ENCODE measurements at regions not wholly inside any gene's neighbourhood (a gene's known extent, or its start where the extent isn't known, plus 50 kb on each side); places are given as distances from the start of the nearest gene placed in this dataset.

DNA sequence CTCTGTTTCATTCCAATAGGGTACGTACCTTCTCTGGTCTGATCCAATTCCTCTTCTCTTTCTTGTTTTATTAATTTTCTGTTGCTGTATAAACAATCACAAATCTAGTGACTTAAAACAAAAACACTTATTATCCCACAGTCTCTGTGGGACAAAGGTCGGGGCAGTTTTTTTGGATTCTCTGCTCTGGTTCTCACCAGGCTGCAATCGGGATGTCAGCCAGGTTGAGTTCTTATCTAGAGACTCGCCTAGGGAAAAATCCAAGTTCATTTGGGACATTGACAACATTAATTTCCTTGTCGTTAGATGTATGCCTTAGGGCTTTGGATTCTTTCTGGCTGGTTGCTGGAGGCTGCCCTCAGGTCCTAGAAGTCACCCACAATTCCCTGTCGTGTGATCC is 430.5 kb upstream of the RORB start:
- Histone ChIP-seq H4K20me1 (ENCODE audit: low read depth) (no peaks in the 10 kb centered on the region), H2AFZ (replicated peaks) (no peak overlapping the region), H3K9me3 (ENCODE audit: low read depth) (no peaks in the 10 kb centered on the region), H3K79me2 (ENCODE audit: low read depth) (no peaks in the 10 kb centered on the region), H3F3A (ENCODE audit: low read depth) (no peaks in the 10 kb centered on the region), H3K4me3 (no peak overlapping the region), H3K27ac (no peak overlapping the region), H3K4me1 (no peaks in the 10 kb centered on the region), H3K4me2 (no peak overlapping the region), H3K36me3 (no peaks in the 10 kb centered on the region), H3K27me3 (no peaks in the 10 kb centered on the region), H3K9ac (no peak overlapping the region)
- Mint-ChIP-seq H3K27me3 (ENCODE audit: insufficient read depth, low read depth) (peaks cover 3% of the 10 kb centered on the region), H3K4me3 (no peak overlapping the region), H3K9me3 (peaks cover 2% of the 10 kb centered on the region), H3K4me1 (no peaks in the 10 kb centered on the region), H3K36me3 (no peaks in the 10 kb centered on the region), H3K27ac (no peak overlapping the region)
- DNase-seq (ENCODE audit: low spot score), result no peak
- TF ChIP-seq EZH2phosphoT487 (IDR thresholded peaks at IDR 0.05) (no peak), EZH2 (IDR thresholded peaks at IDR 0.05) (no peak), CTCF (IDR thresholded peaks at IDR 0.05) (no peak)

- no peak overlapping the region for H3K27ac ChIP-seq
- H3K27ac Mint-ChIP-seq, result no peak overlapping the region
- peaks cover 2% of the 10 kb centered on the region for H3K27me3 Mint-ChIP-seq (ENCODE audit: insufficient read depth, low read depth)
- H3K4me1 ChIP-seq, result no peaks in the 10 kb centered on the region
- no peak for DNase-seq (ENCODE audit: low spot score)
- no peaks in the 10 kb centered on the region for H4K20me1 ChIP-seq (ENCODE audit: low read depth)
- H3K79me2 ChIP-seq (ENCODE audit: low read depth), result no peaks in the 10 kb centered on the region
- H3K4me1 Mint-ChIP-seq, result no peaks in the 10 kb centered on the region
- H3K36me3 ChIP-seq, result no peaks in the 10 kb centered on the region
- TF ChIP-seq EZH2 (IDR thresholded peaks at IDR 0.05) (no peak), EZH2phosphoT487 (IDR thresholded peaks at IDR 0.05) (no peak), CTCF (IDR thresholded peaks at IDR 0.05) (no peak)
- no peaks in the 10 kb centered on the region for H3F3A ChIP-seq (ENCODE audit: low read depth)
- peaks cover 19% of the 10 kb centered on the region for H3K9me3 Mint-ChIP-seq
- no peak overlapping the region for H2AFZ ChIP-seq (replicated peaks)
- no peak overlapping the region for H3K4me2 ChIP-seq
- H3K9ac ChIP-seq, result no peak overlapping the region
- H3K27me3 ChIP-seq, result no peaks in the 10 kb centered on the region
- peaks cover 3% of the 10 kb centered on the region for H3K9me3 ChIP-seq (ENCODE audit: low read depth)
- no peak overlapping the region for H3K4me3 Mint-ChIP-seq
- no peaks in the 10 kb centered on the region for H3K36me3 Mint-ChIP-seq
- no peak overlapping the region for H3K4me3 ChIP-seq
These were observed 425.6 kb upstream of the RORB start for GRCh38 chr9:74071502-74071901.

GRCh38 chr9:74073897-74074296 is 423.2 kb upstream of the RORB start:
- Histone ChIP-seq H3K9me3 (ENCODE audit: low read depth) (peaks cover 3% of the 10 kb centered on the region), H2AFZ (replicated peaks) (no peak overlapping the region), H3K4me3 (no peak overlapping the region), H3K4me2 (no peak overlapping the region), H3K79me2 (ENCODE audit: low read depth) (no peaks in the 10 kb centered on the region), H3K4me1 (no peaks in the 10 kb centered on the region), H4K20me1 (ENCODE audit: low read depth) (no peaks in the 10 kb centered on the region), H3F3A (ENCODE audit: low read depth) (no peaks in the 10 kb centered on the region), H3K27me3 (no peaks in the 10 kb centered on the region), H3K27ac (no peak overlapping the region), H3K9ac (no peak overlapping the region), H3K36me3 (no peaks in the 10 kb centered on the region)
- no peak overlapping the region for H3K27ac Mint-ChIP-seq
- no peaks in the 10 kb centered on the region for H3K36me3 Mint-ChIP-seq
- no peak overlapping the region for H3K4me3 Mint-ChIP-seq
- peaks cover 24% of the 10 kb centered on the region for H3K9me3 Mint-ChIP-seq
- H3K27me3 Mint-ChIP-seq (ENCODE audit: insufficient read depth, low read depth), result peaks cover 2% of the 10 kb centered on the region
- no peak for DNase-seq (ENCODE audit: low spot score)
- TF ChIP-seq EZH2 (IDR thresholded peaks at IDR 0.05) (no peak), CTCF (IDR thresholded peaks at IDR 0.05) (no peak), EZH2phosphoT487 (IDR thresholded peaks at IDR 0.05) (no peak)
- H3K4me1 Mint-ChIP-seq, result peaks cover 4% of the 10 kb centered on the region
